ENCODE measurements at regions not wholly inside any gene's neighbourhood (a gene's known extent, or its start where the extent isn't known, plus 50 kb on each side); places are given as distances from the start of the nearest gene placed in this dataset.

- Histone ChIP-seq H3K4me2 (ENCODE audit: insufficient read depth, insufficient read length, low read length) (no peak overlapping the region), H3K79me2 (ENCODE audit: insufficient read depth, low read length) (no peaks in the 10 kb centered on the region), H2BK15ac (ENCODE audit: low read depth, low read length) (no peak overlapping the region), H2BK20ac (ENCODE audit: low read depth, low read length, poor library complexity, severe bottlenecking) (no peak overlapping the region), H3K23me2 (ENCODE audit: insufficient read length, low read depth, low read length, poor library complexity, severe bottlenecking) (no peaks in the 10 kb centered on the region), H3K27ac (ENCODE audit: insufficient read length, low read depth, low read length) (no peak overlapping the region), H3K56ac (ENCODE audit: insufficient read length, low read depth, low read length) (no peak overlapping the region), H2AFZ (ENCODE audit: low read length) (no peak overlapping the region), H3K14ac (ENCODE audit: insufficient read depth, low read length) (no peak overlapping the region), H3K9ac (ENCODE audit: extremely low read depth, insufficient read length, low read length) (no peak overlapping the region), H2BK12ac (ENCODE audit: insufficient read length, low read depth, low read length) (no peak overlapping the region), H3K4ac (ENCODE audit: low read depth, low read length) (no peak overlapping the region), H3K18ac (ENCODE audit: insufficient read length, low read depth, low read length) (no peak overlapping the region), H4K5ac (ENCODE audit: insufficient read length, low read depth, low read length) (no peak overlapping the region), H3K23ac (ENCODE audit: insufficient read length, low read depth, low read length) (no peak overlapping the region), H3K79me1 (ENCODE audit: insufficient read depth, low read depth, low read length, poor library complexity, severe bottlenecking) (no peaks in the 10 kb centered on the region), H4K8ac (replicated peaks; ENCODE audit: insufficient read length, low read depth, low read length) (no peak overlapping the region), H4K91ac (ENCODE audit: insufficient read length, low read depth, low read length) (no peak overlapping the region), H3K4me1 (ENCODE audit: insufficient read depth, low read length) (no peaks in the 10 kb centered on the region; the same call in 1 of the 2 replicates), H3T11ph (ENCODE audit: low read length) (no peak overlapping the region), H2BK5ac (ENCODE audit: insufficient read length, low read length) (no peak overlapping the region), H2AK5ac (ENCODE audit: insufficient read length, low read length) (no peak overlapping the region), H3K9me3 (ENCODE audit: control insufficient read depth, low read depth, low read length) (no peaks in the 10 kb centered on the region), H4K20me1 (ENCODE audit: control insufficient read depth, insufficient read depth, insufficient read length) (no peaks in the 10 kb centered on the region), H3K27me3 (ENCODE audit: insufficient read depth, low read length) (no peaks in the 10 kb centered on the region), H2BK120ac (ENCODE audit: low read depth, low read length, poor library complexity, severe bottlenecking) (no peak overlapping the region)
- no peak overlapping the region for H3K27ac Mint-ChIP-seq
- peaks cover 2 to 3% of the 10 kb centered on the region in 2 experiments; a peak in 3 of 4 replicates for H3K4me1 Mint-ChIP-seq
- no peak overlapping the region for H3K4me3 Mint-ChIP-seq
- H3K27me3 Mint-ChIP-seq (ENCODE audit: low read depth) = no peaks in the 10 kb centered on the region
- WGBS (ENCODE audit: extremely low coverage, insufficient read length, low lambda C conversion rate) = no CpG with 5 or more reads among the region's 3 CpGs
- TF ChIP-seq CTCF (conservative IDR thresholded peaks at IDR 0.05) = no peak
- H3K36me3 Mint-ChIP-seq (ENCODE audit: insufficient read depth in 1 of 3, low read depth in 3 of 3) = no peaks in the 10 kb centered on the region
- DNase-seq = no peak
- no peaks in the 10 kb centered on the region for H3K9me3 Mint-ChIP-seq
Observed at GRCh38 chr12:59010941-59011340, 90.6 kb upstream of the LRIG3 start.
